B cell (primary cell): ENCODE measurements at regions not wholly inside any gene's neighbourhood (a gene's known extent, or its start where the extent isn't known, plus 50 kb on each side); places are given as distances from the start of the nearest gene placed in this dataset.

Source experiments
- ATAC-seq: fragments of 200-7000 bp; cut with Tn5 transposase; one replicate; pipeline ENCODE4 v1.10.0; 2021; ENCODE audit warnings: low read depth, mild to moderate bottlenecking, moderate number of reproducible peaks, moderate library complexity
- CTCF ChIA-PET: fragments of 350-600 bp; sonication (Branson Sonifier 250); formaldehyde crosslinking; loops from one replicate; lab custom pipeline; 2021; ENCODE audit warnings: antibody characterized with exemption, inconsistent platforms; lab: Charles Lee
- POLR2A ChIA-PET: fragments of 350-600 bp; sonication (Branson Sonifier 250); formaldehyde crosslinking; loops from one replicate; lab custom pipeline; 2021; ENCODE audit warnings: antibody characterized with exemption; lab: Charles Lee
- DNase-seq: peaks from one replicate; pipeline ENCODE4 v3.0.0; 2013
- H2AFZ ChIP-seq: 2 replicates; pipeline ENCODE4 v1.6.1; 2012; ENCODE audit warnings: mild to moderate bottlenecking, low read depth, low read length; ENCODE audit not compliant: insufficient read depth, poor library complexity, severe bottlenecking
- H3K27ac ChIP-seq, 2 donors: 1 replicate in 1 of 2; 2 replicates in 1 of 2; pipeline ENCODE4 v1.5.1; 2012 to 2013; ENCODE audit warnings: low read length in 2 of 2, mild to moderate bottlenecking in 2 of 2, moderate library complexity in 1 of 2
- H3K27me3 ChIP-seq, 4 experiments: fragments of 200-600 bp in 1 of 4; sonication (generic) in 1 of 4; replicated peaks in 1 of 4; 1 replicate in 2 of 4; 2 replicates in 2 of 4; pipeline versions ENCODE4 v1.6.1 to v1.7.0; 2013 to 2016; ENCODE audit warnings: low read length in 3 of 4, mild to moderate bottlenecking in 2 of 4, mixed read lengths in 1 of 4, moderate library complexity in 1 of 4; ENCODE audit not compliant: insufficient read depth in 4 of 4, control insufficient read depth in 3 of 4; ENCODE audit errors: control extremely low read depth in 1 of 4
- H3K36me3 ChIP-seq, 2 experiments: replicated peaks in 1 of 2; 1 replicate in 1 of 2; 2 replicates in 1 of 2; pipeline versions ENCODE4 v1.6.1 to v1.7.1; 2013; ENCODE audit warnings: low read length in 1 of 2; ENCODE audit not compliant: insufficient read depth in 2 of 2, control insufficient read depth in 1 of 2; ENCODE audit errors: control extremely low read depth in 1 of 2, extremely low read depth in 1 of 2
- H3K4me1 ChIP-seq, 2 donors: fragments of 200-600 bp in 1 of 2; sonication (generic) in 1 of 2; 1 replicate in 1 of 2; 2 replicates in 1 of 2; pipeline versions ENCODE4 v1.5.1 to v1.6.1; 2013 to 2017; ENCODE audit warnings: low read length in 2 of 2; ENCODE audit not compliant: control insufficient read depth in 2 of 2, insufficient read depth in 2 of 2
- H3K4me2 ChIP-seq: replicated peaks from 2 replicates; pipeline ENCODE3; 2012; ENCODE audit warnings: mild to moderate bottlenecking, low read depth, low read length; ENCODE audit not compliant: poor library complexity, severe bottlenecking
- H3K4me3 ChIP-seq, 5 experiments: fragments of 200-600 bp in 1 of 5; sonication (generic) in 1 of 5; 1 replicate in 3 of 5; 2 replicates in 2 of 5; pipeline versions ENCODE4 v1.5.1 to v1.7.0; 2011 to 2016; ENCODE audit warnings: low read length in 4 of 5, mild to moderate bottlenecking in 4 of 5, low read depth in 2 of 5, control low read depth in 1 of 5, moderate library complexity in 1 of 5; ENCODE audit not compliant: insufficient read depth in 1 of 5; ENCODE audit errors: control extremely low read depth in 1 of 5, extremely low read depth in 1 of 5
- H3K79me2 ChIP-seq: fragments of 200-600 bp; sonication (generic); one replicate; pipeline ENCODE4 v1.6.0; 2016; ENCODE audit warnings: low read length; ENCODE audit not compliant: control insufficient read depth, insufficient read depth
- H3K9ac ChIP-seq: fragments of 200-600 bp; sonication (generic); 2 replicates; pipeline ENCODE4 v1.6.1; 2017; ENCODE audit warnings: mild to moderate bottlenecking, low read length, moderate library complexity
- H3K9me3 ChIP-seq, 3 donors: one replicate each; pipeline versions ENCODE4 v1.6.1 to v1.7.1; 2013; ENCODE audit warnings: low read length in 2 of 3; ENCODE audit not compliant: control insufficient read depth in 2 of 3, insufficient read depth in 1 of 3; ENCODE audit errors: control extremely low read depth in 1 of 3
- H4K20me1 ChIP-seq: 2 replicates; pipeline ENCODE4 v1.6.0; 2012; ENCODE audit warnings: mild to moderate bottlenecking, low read length; ENCODE audit not compliant: insufficient read depth, control insufficient read depth, poor library complexity, severe bottlenecking
- H3K27ac Mint-ChIP-seq: one replicate; pipeline ENCODE4 v1.8.0; 2021; ENCODE audit warnings: mixed read lengths
- H3K27me3 Mint-ChIP-seq: one replicate; pipeline ENCODE4 v1.8.0; 2021; ENCODE audit warnings: mixed read lengths
- H3K4me1 Mint-ChIP-seq: one replicate; pipeline ENCODE4 v1.8.0; 2021; ENCODE audit warnings: mixed read lengths
- H3K4me3 Mint-ChIP-seq: one replicate; pipeline ENCODE4 v1.8.0; 2021; ENCODE audit warnings: mixed read lengths
- H3K9me3 Mint-ChIP-seq: one replicate; pipeline ENCODE4 v1.8.0; 2022; ENCODE audit warnings: mixed read lengths; ENCODE audit not compliant: insufficient read depth
- CTCF ChIP-seq: fragments of 200-600 bp; IDR thresholded peaks from one replicate; pipeline ENCODE4 v1.8.0; 2022; ENCODE audit warnings: antibody characterized with exemption, mild to moderate bottlenecking
- EZH2 ChIP-seq: IDR thresholded peaks from 2 replicates; pipeline ENCODE4 v1.6.1; 2012; ENCODE audit warnings: borderline replicate concordance, low read depth, mild to moderate bottlenecking, moderate library complexity, low read length; ENCODE audit not compliant: insufficient read depth, poor library complexity, severe bottlenecking
- WGBS: methylation state at CpG from one replicate; pipeline ENCODE4 v1.1.5; 2013; ENCODE audit warnings: missing lambda C conversion rate; ENCODE audit not compliant: insufficient coverage; 5-methylcytosine and 5-hydroxymethylcytosine counted together
- intact Hi-C: fragments of 100-400 bp; cut with micrococcal nuclease; formaldehyde crosslinking; loops from one replicate; pipeline ENCODE4 v1.10.0; 2022

DNA sequence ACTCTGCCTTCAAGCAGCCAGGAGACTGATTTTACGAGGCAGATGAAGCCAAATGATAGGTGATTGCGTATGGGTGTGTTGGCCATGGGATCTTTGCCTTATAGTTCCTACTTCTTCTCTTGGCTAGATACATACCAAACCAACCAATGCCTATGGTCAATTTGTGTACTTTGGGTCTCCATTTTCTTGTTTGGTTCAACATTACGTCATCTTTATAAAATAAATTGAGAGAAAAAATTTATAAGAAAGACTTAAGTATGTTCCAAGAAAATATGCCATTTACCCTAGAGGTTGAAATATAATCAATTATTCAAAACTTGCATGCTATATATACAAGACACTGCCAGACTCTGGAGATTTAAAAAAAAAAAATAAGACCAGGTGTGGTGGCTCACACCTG, 150.9 kb downstream of the SP3 start:
- Histone ChIP-seq H3K4me1 (no peaks in the 10 kb centered on the region), H3K79me2 (no peaks in the 10 kb centered on the region), H3K4me2 (no peak overlapping the region), H3K9me3 (peaks cover 0 to 1% (median 0%) of the 10 kb centered on the region in 3 donors), H3K9ac (no peak overlapping the region), H3K27ac (no peak overlapping the region), H3K36me3 (no peaks in the 10 kb centered on the region), H3K27me3 (no peaks in the 10 kb centered on the region), H2AFZ (no peak overlapping the region), H4K20me1 (no peaks in the 10 kb centered on the region), H3K4me3 (no peak overlapping the region)
- H3K9me3 Mint-ChIP-seq, result no peaks in the 10 kb centered on the region
- no peak for ATAC-seq
- no peaks in the 10 kb centered on the region for H3K4me1 Mint-ChIP-seq
- ChIA-PET POLR2A (no interaction called here), CTCF (interaction anchor here (0.6 kb wide), 1 partner anchor 1425 kb away, joined by 6 read pairs; no protein-coding TSS in a partner anchor)
- WGBS, result no CpG with 5 or more reads among the region's 3 CpGs
- no peak overlapping the region for H3K27ac Mint-ChIP-seq
- no peak for TF ChIP-seq EZH2
- no peak for TF ChIP-seq CTCF
- peaks cover 9% of the 10 kb centered on the region for H3K27me3 Mint-ChIP-seq
- no peak overlapping the region for H3K4me3 Mint-ChIP-seq
- no peak for DNase-seq
- intact Hi-C loops, result no loop called here

- Histone ChIP-seq H3K4me3 (no peak overlapping the region), H3K9me3 (peaks cover 0 to 1% (median 0%) of the 10 kb centered on the region in 3 donors), H3K36me3 (no peaks in the 10 kb centered on the region), H3K4me2 (no peak overlapping the region), H3K27me3 (no peaks in the 10 kb centered on the region), H3K4me1 (no peaks in the 10 kb centered on the region), H4K20me1 (no peaks in the 10 kb centered on the region), H3K79me2 (no peaks in the 10 kb centered on the region), H2AFZ (no peak overlapping the region), H3K27ac (no peak overlapping the region), H3K9ac (no peak overlapping the region)
- Mint-ChIP-seq H3K9me3 (no peaks in the 10 kb centered on the region), H3K27ac (no peak overlapping the region), H3K27me3 (peaks cover 15% of the 10 kb centered on the region), H3K4me1 (no peaks in the 10 kb centered on the region), H3K4me3 (no peak overlapping the region)
- ATAC-seq (no peak), DNase-seq (no peak)
- intact Hi-C loops, result no loop called here
- ChIA-PET POLR2A (no interaction called here), CTCF (no interaction called here)
- WGBS, result 90% methylated on average over 2 of the region's 5 CpGs
- TF ChIP-seq EZH2 (no peak), CTCF (no peak)
Measured at GRCh38 chr2:173815772-173816171, 149.4 kb downstream of the SP3 start.
